COLO829 (cell line): ENCODE measurements at regions not wholly inside any gene's neighbourhood (a gene's known extent, or its start where the extent isn't known, plus 50 kb on each side); places are given as distances from the start of the nearest gene placed in this dataset.

Experiments
- DNase-seq: peaks from one replicate; pipeline ENCODE4 v3.0.0; 2012; ENCODE audit warnings: low spot score

GRCh38 chr2:16254356-16254965 lies 314.1 kb downstream of the MYCN start:
- no peak for DNase-seq

GRCh38 chr2:16253291-16253690 lies 312.9 kb downstream of the MYCN start:
- no peak for DNase-seq

GRCh38 chr2:16252891-16253290 lies 312.5 kb downstream of the MYCN start:
- no peak for DNase-seq

DNA sequence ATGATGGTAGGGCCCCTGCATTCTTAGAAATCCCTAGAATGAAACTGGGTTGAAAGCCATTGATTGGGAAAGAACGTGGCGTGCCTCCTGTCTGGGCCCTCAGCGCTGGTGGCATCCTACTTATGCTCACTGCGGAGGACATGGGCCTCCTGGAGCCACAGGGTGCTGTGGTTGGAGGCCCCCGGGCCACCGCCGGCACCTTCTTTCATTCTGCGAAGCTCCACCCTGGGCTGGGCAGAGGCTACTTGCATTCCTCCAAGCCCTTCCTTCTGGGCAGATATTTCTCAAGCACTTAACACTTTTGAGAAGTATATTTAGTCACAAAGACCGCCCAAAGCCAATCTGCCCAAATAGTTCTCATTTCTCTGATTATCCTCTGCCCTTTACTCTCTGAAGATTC lies 311.9 kb downstream of the MYCN start:
- no peak for DNase-seq

DNA sequence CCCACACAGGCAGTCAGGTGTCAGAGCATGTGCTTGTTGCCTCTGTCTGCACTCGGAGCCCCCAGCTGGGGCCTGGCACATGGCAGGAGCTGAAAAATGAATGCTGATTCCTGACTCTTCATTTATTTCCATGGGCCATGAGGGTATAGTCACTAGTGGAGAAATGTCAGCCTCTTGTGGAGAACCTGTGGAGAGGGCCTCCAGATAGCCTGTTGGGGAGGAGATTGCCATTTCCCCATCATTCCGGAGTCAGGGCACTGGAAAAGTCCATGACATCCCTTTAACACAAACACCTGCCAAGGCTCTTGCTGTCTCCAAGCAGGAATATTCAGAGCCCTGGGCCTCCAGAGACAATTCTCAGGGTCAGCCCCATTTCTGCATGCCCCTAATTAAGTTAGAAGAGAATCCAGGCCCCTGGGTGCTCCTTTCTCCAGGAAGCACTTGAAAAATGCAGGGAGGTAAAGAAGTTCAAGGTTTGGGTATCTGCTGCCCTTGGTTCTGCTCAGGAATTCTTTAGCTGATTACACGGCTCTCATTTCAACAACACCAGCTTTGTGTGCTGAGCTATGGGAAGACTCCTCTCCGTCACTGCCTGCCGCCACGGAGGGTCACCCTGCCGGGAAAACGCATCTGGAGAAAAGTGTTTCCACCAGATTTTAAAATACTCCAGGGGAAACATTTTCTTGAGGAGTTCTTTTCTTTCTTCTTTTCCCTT lies 311.3 kb downstream of the MYCN start:
- no peak for DNase-seq

DNA sequence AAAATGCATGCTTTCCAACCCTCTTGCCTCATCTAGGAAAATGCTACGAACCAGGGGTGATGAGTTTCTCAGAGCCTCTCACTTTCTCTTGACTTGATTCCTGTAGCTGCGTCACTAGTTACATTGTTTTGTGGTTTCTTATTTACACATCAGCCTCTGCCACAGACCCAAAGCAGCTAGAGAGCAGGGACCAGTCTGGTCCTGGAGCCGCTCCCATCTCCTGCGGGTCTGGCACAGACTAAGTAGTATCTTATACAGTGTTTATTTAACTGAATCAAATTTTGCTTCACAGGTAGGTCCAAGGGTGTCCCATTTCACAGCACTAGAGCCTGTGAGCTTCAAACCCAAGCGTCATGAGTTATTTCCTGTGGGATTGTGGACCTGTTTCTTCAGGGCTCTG lies 310.5 kb downstream of the MYCN start:
- DNase-seq = no peak

DNA sequence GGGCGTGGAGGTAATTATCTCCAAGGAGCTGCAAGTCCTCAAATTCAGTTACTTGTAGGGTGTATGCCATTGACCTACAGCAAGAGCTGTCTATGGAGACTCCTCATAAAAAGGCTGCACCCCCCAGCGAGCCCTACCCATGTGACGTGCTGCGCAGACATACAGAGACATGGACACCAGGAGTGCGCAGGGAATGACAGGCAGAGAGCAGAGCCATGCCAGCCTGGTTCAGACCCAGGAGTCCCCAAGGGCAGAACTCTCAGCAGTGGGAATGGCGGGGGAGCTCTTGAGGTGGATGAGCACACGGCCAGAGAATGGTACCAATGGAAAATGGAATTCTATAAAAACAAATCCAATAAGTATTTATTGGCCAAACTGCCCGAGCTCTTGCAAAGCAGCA lies 310.1 kb downstream of the MYCN start:
- DNase-seq = no peak

DNA sequence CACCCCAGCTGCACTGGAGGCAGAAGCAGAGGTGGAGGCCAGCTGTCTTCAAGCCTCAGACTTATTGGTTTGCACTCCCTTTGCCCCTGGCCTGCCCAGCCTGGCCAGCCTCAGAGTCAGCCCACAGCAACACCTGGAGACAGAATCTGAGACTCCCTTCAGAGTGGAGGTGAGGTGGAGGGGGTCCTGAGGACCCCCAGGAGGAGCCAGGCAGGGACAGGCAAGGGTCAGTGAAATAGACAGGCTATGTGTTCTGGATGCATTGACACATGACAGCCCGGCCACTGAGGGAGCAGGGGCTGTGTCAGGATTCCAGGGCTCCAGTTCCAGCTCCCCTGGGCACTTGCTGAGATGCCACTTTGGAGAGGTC lies 309.7 kb downstream of the MYCN start:
- DNase-seq = no peak

GRCh38 chr2:16249246-16250055 lies 309.1 kb downstream of the MYCN start:
- DNase-seq = no peak

GRCh38 chr2:16248571-16249105 lies 308.3 kb downstream of the MYCN start:
- DNase-seq = no peak

DNA sequence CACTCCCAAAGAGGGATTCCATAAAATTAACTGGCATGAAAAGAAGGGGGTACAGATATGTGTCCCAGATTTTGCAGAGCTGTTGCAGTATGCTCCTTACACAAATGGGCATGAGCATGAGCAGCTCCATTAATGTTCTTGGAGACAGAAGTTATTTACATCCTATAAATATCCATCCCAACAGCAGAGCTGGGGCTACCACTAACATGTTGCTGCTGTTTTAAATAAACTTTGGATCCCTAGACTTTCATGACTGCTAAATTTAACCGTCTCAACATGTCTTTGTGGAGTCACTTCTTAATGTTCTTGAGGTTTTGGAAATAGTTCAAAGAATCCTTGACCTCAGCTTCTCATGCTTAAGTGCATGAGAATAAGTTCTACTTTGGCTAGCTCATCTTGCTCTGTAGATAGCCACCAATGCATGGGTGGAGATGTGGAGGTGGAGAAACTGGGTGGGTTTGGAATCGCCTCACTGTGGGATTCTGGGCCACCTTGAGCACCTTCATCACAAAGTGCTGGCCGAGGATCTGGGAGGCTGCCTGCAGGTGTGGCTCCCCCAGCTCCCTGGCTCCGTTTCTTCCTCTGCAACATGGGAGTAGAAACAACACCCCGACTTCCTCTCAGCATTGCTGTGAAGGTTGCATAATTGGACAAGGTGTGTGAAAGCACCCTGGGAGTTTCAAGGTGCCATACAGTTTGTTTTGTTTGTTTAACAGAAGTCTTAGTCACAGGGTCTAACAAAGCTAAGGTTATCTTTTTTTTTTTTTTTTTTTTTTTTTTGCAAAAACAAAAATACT lies 307.2 kb downstream of the MYCN start:
- no peak for DNase-seq

DNA sequence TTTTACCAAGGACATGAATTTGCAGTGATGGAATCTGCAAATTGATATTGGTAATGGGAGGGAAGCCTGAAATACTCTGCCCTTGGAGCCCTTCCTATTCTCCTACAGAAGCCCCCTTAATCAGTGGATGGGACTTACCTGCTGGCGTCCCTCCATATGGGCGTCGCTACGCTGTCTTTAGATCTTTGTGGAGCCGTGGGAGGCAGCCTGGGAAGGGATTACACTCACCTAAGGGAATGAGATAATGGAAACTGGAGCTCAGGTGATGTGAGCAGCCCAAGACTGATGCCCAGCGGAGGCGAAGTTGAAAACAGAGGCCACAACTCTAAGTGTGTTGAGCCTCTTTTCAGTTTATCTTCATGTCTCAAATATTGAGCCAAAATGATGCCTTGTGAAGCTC lies 306.6 kb downstream of the MYCN start:
- no peak for DNase-seq

DNA sequence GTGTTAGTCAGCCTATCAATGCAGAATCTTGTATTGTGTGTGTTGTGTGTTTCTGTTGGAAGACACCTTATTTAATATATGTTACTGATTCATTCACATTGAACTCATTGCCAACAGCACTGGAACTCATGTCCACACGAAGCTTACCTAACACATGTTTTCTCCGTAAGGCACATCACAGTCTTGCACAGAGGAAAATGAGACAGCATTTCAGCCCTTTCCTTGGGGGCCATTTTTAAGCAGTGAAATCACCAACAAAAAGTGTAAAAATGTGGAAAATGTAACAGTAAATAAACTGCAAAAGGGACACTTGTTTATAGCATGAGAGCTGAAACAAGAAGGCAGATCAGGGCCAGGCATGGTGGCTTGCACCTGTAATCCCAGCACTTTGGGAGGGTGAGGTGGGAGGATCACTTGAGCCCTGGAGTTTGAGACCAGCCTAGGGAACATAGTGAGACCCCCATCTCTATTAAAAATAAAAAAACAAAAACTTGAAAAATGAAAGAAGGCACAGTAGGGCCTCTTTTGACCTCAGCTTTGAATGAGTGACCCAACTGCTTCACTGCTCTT lies 306.0 kb downstream of the MYCN start:
- DNase-seq = no peak

DNA sequence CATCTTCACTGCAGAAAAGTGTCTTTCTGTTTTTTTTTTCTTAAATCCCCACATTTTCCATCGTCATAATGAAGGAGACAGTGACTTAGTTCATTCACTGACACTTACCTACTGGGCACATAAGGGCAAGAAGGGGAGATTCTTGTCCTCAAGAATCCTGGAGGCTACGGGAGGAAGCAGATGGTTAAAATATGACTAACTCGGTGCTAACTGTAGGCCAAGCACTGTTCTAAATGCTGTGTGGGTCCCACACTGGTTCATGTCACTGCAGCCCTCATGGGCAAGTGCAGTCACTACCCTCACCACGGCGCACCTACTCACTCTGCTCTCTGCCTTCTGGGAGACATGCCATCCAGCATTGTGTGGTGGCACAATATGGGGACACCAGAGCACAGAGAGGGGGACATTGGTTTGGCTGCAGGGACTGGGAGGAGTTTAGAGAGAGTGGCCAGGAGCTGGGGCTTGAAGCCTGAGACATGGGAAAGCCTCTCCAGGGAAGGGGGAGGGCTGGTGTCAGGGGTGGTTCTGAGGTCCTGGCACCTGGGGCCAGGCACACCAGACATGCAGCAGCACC lies 305.2 kb downstream of the MYCN start:
- DNase-seq = no peak

DNA sequence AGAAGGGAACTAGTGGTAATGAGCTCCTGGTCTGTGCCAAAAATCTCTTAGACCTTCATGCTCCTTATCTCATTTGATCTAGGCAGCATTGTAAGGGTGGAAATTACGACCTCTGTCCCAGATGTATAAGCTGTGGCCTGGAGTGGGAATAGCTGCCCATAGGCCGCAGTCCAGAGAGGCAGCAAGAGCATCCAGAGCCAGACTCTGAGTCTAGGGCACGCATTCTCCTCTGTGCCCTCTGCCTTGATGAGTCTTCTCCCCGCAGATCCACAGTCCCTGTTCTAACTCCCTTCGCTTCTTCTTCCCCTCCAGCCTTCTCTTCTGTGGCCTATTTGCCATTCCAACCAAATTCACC lies 304.6 kb downstream of the MYCN start:
- no peak for DNase-seq

- DNase-seq = no peak
These were observed 304.0 kb downstream of the MYCN start for GRCh38 chr2:16244153-16244965.

DNA sequence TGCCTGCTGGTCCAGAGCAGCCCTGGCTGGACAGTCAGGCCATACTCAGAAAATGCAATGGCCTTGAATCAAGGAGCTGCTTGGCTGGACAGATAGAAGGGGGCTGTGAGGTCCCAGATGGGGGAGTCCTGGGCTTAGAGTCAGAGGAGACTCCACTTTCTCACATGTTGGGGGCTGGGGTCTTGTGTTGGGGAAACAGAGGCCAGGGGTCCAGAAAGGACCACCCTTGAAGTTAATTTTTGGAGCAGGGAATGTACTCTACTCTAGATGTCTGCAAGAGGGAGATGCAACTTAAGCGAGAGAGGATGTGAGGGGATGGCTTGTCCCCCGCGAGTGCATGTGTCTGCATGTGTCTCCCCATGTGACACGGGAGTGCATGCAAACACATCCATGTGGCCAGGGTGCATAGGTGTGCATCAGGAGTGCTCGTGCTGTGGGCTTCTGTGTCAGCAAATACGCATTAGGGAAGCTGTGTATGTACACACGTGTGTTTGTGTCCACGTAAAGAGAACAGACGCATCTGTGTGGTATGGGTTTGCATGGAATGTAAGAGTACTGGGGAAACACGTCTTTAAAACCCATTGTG lies 303.2 kb downstream of the MYCN start:
- DNase-seq = no peak

DNA sequence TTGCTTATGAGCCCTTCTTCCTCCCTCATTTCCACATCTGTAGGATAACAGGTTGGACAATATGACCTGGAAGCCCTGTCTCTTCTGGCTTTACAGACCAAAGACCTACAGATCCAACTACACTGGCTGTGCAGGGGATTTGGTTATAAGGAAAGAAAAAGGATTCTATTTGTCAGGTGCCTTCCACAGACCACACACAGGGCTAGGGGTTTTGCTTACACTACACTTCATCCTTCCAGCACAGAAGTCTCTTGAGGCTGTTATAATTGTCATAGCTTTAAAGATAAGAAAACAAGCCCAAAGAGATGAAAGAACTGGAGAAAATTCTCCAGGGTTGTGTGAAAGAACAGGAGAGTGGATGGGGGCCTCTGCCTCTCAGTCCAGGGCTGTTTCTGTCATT lies 302.6 kb downstream of the MYCN start:
- DNase-seq = no peak

DNA sequence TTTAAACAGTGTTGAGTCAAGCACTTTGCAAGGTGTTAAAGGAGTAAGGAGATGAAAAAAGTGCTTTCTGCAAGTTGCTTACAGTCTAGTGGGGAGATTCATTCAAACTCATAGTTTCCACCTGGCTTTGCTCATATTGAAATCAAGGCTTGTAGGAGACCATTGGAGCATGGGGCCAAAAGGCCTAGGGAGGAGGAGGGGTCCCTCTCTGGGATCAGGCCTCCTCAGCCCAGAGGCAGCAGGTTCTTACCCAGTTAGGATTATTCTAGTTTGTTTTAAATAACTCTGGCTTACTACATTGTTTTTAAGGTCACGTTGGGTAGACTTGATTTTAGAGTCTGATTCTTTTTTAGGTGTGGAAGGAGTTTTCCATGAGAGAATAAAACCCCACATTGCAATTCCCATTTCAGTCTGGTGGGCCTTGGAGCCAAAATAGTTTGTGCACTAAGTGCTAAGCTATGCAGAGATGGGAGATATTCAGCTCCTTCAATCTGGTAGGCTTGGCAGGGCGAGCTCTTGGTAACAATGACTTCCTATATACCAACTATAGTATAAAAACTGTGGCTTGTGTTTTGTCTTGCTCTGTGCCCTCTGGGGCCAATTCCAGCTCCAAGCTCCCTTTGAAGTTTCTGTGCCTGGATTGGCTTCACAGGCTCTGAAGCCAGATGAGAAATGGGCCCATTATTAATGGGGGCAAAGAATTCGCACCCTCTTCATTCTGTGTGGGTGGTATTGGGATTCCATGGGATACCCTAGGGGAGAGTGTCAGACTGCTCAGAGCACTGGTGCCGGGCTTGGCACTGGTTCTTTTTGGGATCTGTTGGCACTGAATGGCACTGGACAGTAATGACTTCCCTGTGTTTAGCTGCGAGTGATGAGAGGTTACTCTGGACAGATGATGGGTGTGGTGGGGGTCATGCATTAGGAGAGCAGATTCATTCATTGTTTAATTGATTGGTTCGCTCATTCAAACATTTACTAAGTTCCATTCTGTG lies 301.1 kb downstream of the MYCN start:
- DNase-seq = no peak
